HepG2 (cell line): ENCODE measurements at regions not wholly inside any gene's neighbourhood (a gene's known extent, or its start where the extent isn't known, plus 50 kb on each side); places are given as distances from the start of the nearest gene placed in this dataset.

ENCODE experiments used
- ATAC-seq: fragments of 200-7000 bp; cut with Tn5 transposase; 3 replicates; pipeline ENCODE4 v1.9.1; 2020; ENCODE audit warnings: mild to moderate bottlenecking, moderate library complexity
- BruUV-seq: library from RNA; stranded (reverse); fragments of 400-500 nt; replicated peaks from 2 replicates; lab custom pipeline; 2021; lab: Mats Ljungman, UMichigan
- CTCF ChIA-PET: fragments of 300-600 bp; formaldehyde crosslinking; extraction: SDS; loops from one replicate; lab custom pipeline; 2021; ENCODE audit warnings: low total read pairs, inconsistent platforms, low intra/inter-chr PET ratio; lab: Yijun Ruan, JAX
- POLR2A ChIA-PET: fragments of 350-600 bp; sonication (Branson Sonifier 250); formaldehyde crosslinking; loops from one replicate; lab custom pipeline; 2020; ENCODE audit warnings: antibody characterized with exemption, inconsistent platforms; lab: Yijun Ruan, JAX
- DNase-seq: peaks from one replicate; pipeline ENCODE4 v3.0.0-alpha.2; 2015; ENCODE audit warnings: low spot score
- FAIRE-seq: peaks from 3 replicates; lab custom pipeline; 2011; peaks lifted over from hg19 to GRCh38; lab: Jason Lieb, UNC
- H2AFZ ChIP-seq: one replicate; pipeline ENCODE4 v1.6.1; 2011; ENCODE audit warnings: low read length, inconsistent platforms
- H3K27ac ChIP-seq: fragments of 300-600 bp; 3 replicates; pipeline ENCODE4 v1.8.0; 2011; ENCODE audit warnings: mixed run types, mild to moderate bottlenecking, mixed read lengths, low read length, inconsistent platforms; ENCODE audit not compliant: insufficient read depth; ENCODE audit errors: extremely low read length
- H3K27me3 ChIP-seq, 2 experiments: fragments of 200-600 bp in 1 of 2; 2 replicates in 1 of 2; 3 replicates in 1 of 2; pipeline versions ENCODE4 v1.6.0 to v1.8.0; 2011; ENCODE audit warnings: low read length in 2 of 2, mild to moderate bottlenecking in 2 of 2, moderate library complexity in 2 of 2, inconsistent platforms in 1 of 2; ENCODE audit not compliant: insufficient read depth in 2 of 2, control insufficient read depth in 1 of 2
- H3K36me3 ChIP-seq, 2 experiments: fragments of 200-600 bp in 1 of 2; replicated peaks in 1 of 2; 2 replicates in 1 of 2; 3 replicates in 1 of 2; pipeline versions ENCODE4 v1.5.1 to v1.8.0; 2011; ENCODE audit warnings: low read length in 2 of 2, inconsistent platforms in 1 of 2; ENCODE audit not compliant: insufficient read depth in 2 of 2, control insufficient read depth in 1 of 2
- H3K4me1 ChIP-seq: 2 replicates; pipeline ENCODE4 v1.5.1; 2012; ENCODE audit warnings: low read length, inconsistent platforms; ENCODE audit not compliant: insufficient read depth
- H3K4me2 ChIP-seq: 2 replicates; pipeline ENCODE4 v1.6.0; 2011; ENCODE audit warnings: low read depth, low read length, inconsistent platforms
- H3K4me3 ChIP-seq, 3 experiments: fragments of 200-600 bp in 1 of 3; sonication (generic), shearing (Covaris generic) in 1 of 3; replicated peaks in 1 of 3; 2 replicates each; pipeline ENCODE4 v1.5.1; 2011 to 2016; ENCODE audit warnings: low read length in 3 of 3, inconsistent platforms in 2 of 3, low read depth in 2 of 3, mild to moderate bottlenecking in 2 of 3, control low read depth in 1 of 3, mixed read lengths in 1 of 3; ENCODE audit not compliant: insufficient read depth in 1 of 3
- H3K79me2 ChIP-seq: one replicate; pipeline ENCODE4 v1.6.1; 2011; ENCODE audit warnings: low read length, inconsistent platforms; ENCODE audit not compliant: insufficient read depth
- H3K9ac ChIP-seq: 2 replicates; pipeline ENCODE4 v1.6.0; 2011; ENCODE audit warnings: mild to moderate bottlenecking, low read depth, low read length, inconsistent platforms; ENCODE audit not compliant: insufficient read depth
- H3K9me3 ChIP-seq: 2 replicates; pipeline ENCODE4 v1.5.1; 2012; ENCODE audit warnings: mild to moderate bottlenecking, low read length
- H4K20me1 ChIP-seq: 2 replicates; pipeline ENCODE4 v1.6.0; 2011; ENCODE audit warnings: inconsistent platforms, mild to moderate bottlenecking, low read length, moderate library complexity; ENCODE audit not compliant: insufficient read depth
- KDM4B ChIP-seq: sonication (generic); formaldehyde crosslinking; IDR thresholded peaks from 2 replicates; pipeline ENCODE4 v1.4.0; 2020; ENCODE audit warnings: missing genetic modification reagents
- MATR3 ChIP-seq: sonication (generic); formaldehyde crosslinking; IDR thresholded peaks from 2 replicates; pipeline ENCODE4 v1.4.0; 2020; ENCODE audit warnings: missing genetic modification reagents
- NFKB2 ChIP-seq: sonication (generic); formaldehyde crosslinking; IDR thresholded peaks from 2 replicates; pipeline ENCODE4 v1.4.0; 2020; ENCODE audit warnings: missing genetic modification reagents, borderline replicate concordance
- RAD51 ChIP-seq: fragments of 450-650 bp; IDR thresholded peaks from 2 replicates; pipeline ENCODE4 v1.6.1; 2016; ENCODE audit warnings: borderline replicate concordance
- SNAPC4 ChIP-seq: sonication (generic); formaldehyde crosslinking; IDR thresholded peaks from 2 replicates; pipeline ENCODE4 v1.4.0; 2020; ENCODE audit warnings: mild to moderate bottlenecking, missing genetic modification reagents
- ZNF136 ChIP-seq: sonication (generic); formaldehyde crosslinking; IDR thresholded peaks from 2 replicates; pipeline ENCODE4 v1.8.1; 2022; ENCODE audit warnings: low read depth, mild to moderate bottlenecking, moderate library complexity, missing genetic modification reagents
- ZNF180 ChIP-seq: sonication (generic); formaldehyde crosslinking; IDR thresholded peaks from 2 replicates; pipeline ENCODE4 v1.4.0; 2020; ENCODE audit warnings: low read depth, missing genetic modification reagents, borderline replicate concordance
- ZNF619 ChIP-seq: sonication (generic); formaldehyde crosslinking; IDR thresholded peaks from 2 replicates; pipeline ENCODE4 v1.4.0; 2020; ENCODE audit warnings: mild to moderate bottlenecking, missing genetic modification reagents
- ZNF770 ChIP-seq: sonication (generic); formaldehyde crosslinking; IDR thresholded peaks from 2 replicates; pipeline ENCODE4 v1.5.0; 2020; ENCODE audit warnings: mild to moderate bottlenecking, missing genetic modification reagents
- ZNF773 ChIP-seq: sonication (generic); formaldehyde crosslinking; IDR thresholded peaks from 2 replicates; pipeline ENCODE4 v1.4.0; 2020; ENCODE audit warnings: missing genetic modification reagents, borderline replicate concordance
- WGBS: methylation state at CpG from one replicate; pipeline ENCODE4 v1.1.6; 2017; ENCODE audit warnings: low lambda C conversion rate; 5-methylcytosine and 5-hydroxymethylcytosine counted together
- in situ Hi-C: cut with HindIII; loops from 2 replicates; pipeline ENCODE4 v1.10.0; 2017; ENCODE audit warnings: low pct_unique_long_range_greater_than_20kb; ENCODE audit not compliant: extremely low pct_ligation_motif_present
- intact Hi-C: fragments of 100-400 bp; cut with micrococcal nuclease; formaldehyde crosslinking; loops from one replicate; pipeline ENCODE4 v1.10.0; 2022; ENCODE audit not compliant: unreplicated experiment

GRCh38 chr3:157590273-157590672, 87.1 kb upstream of the VEPH1 start (continued):
- TF ChIP-seq SNAPC4 (CRISPR knock-in tag) (no peak), MATR3 (CRISPR knock-in tag) (no peak)

- TF ChIP-seq ZNF619 (CRISPR knock-in tag): no peak
- no peak for TF ChIP-seq RAD51
- no peak for TF ChIP-seq ZNF180 (CRISPR knock-in tag)
- TF ChIP-seq ZNF136 (CRISPR knock-in tag): no peak
- TF ChIP-seq NFKB2 (CRISPR knock-in tag): no peak
- no peak for TF ChIP-seq ZNF773
- TF ChIP-seq KDM4B: no peak
- TF ChIP-seq ZNF770: no peak
- Histone ChIP-seq H3K4me3 (no peak overlapping the region), H3K27me3 (peaks cover 0 to 3% of the 10 kb centered on the region in 2 experiments; a peak in 2 of 5 replicates), H3K4me1 (no peaks in the 10 kb centered on the region), H3K4me2 (no peak overlapping the region), H3K27ac (no peak overlapping the region), H3K79me2 (no peaks in the 10 kb centered on the region), H4K20me1 (no peaks in the 10 kb centered on the region), H2AFZ (no peak overlapping the region), H3K9ac (no peak overlapping the region), H3K36me3 (no peaks in the 10 kb centered on the region), H3K9me3 (no peaks in the 10 kb centered on the region)
- ATAC-seq: no peak
- FAIRE-seq: no peak
- in situ Hi-C loops (no loop called here), intact Hi-C loops (no loop called here)
- ChIA-PET POLR2A (no interaction called here), CTCF (no interaction called here)
- 0% methylated on average over 2 of the region's 2 CpGs for WGBS
- BruUV-seq: no TSS peak
- no peak for DNase-seq
Observed at GRCh38 chr3:157589211-157589610, 86.0 kb upstream of the VEPH1 start.
